NCI-H748 (cell line): ENCODE measurements at regions not wholly inside any gene's neighbourhood (a gene's known extent, or its start where the extent isn't known, plus 50 kb on each side); places are given as distances from the start of the nearest gene placed in this dataset.
"Not testable (repeated sequence)": the region's sequence is repeated elsewhere in the genome, so short reads cannot be mapped to it uniquely, and the experiment has no call there.

Experiments
- DNase-seq: peaks from one replicate; lab custom pipeline; 2025; ENCODE audit not compliant: unreplicated experiment; lab: John Stamatoyannopoulos, UW

DNA sequence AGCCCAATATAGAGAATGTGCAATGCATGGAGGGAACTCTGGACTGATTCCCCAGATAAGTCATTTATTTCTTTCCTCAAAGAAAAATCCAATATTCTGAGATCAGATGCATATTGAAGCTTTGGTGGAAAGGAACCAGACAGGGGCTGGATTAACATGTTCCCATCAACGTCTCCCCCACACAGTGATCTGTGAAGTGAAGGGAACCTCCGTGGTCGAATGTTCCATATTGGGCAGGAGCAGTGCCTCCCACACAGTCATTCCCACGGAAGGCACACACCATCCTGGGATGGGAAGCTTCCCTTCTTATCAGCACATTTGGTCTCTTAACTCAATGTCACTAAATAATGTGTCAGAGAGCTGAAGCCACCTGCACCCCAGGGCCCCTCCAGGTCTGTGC is 247.1 kb downstream of the BCL11B start:
- DNase-seq, result no peak

DNA sequence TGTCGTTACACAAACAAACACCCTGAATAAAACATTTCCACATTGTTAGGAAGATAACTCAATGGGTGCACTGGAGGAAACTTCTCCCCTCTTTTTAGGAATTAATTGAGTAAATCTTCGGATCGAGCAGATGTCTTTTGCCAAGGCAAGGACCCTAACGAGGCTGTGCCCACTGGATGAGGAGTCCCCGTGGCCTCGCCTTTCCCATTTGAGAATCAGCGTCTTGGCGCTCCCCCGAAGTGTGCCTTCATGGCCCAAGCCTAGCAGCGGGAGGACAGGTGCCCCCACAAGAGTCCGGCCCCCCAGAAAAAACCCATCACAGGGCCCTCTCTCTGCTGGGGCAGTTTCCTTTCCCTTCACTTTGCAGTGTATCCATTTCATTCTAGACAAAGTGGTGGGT is 246.6 kb downstream of the BCL11B start:
- no peak for DNase-seq

DNA sequence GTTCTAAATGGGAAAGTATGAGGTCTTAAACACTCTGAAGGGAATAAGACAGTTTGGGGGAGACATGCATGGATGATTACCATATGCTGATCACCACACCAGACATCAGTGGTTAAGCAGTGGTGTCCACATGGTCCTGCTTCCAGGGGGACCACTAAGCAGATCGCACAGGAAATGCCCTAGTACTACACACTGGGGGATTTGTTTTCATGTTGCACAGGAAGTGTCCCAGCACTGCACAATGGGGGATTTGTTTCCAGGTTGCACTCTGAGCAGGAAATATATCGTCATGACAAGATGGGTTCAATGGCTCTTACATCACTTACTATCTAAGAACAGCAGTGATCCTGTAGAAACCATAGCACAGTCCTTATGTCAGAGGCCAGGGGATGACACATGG is 245.5 kb downstream of the BCL11B start:
- DNase-seq, result peak; percentile 28

- DNase-seq, result no peak
Observed at GRCh38 chr14:99028041-99028440, 244.0 kb downstream of the BCL11B start.

DNA sequence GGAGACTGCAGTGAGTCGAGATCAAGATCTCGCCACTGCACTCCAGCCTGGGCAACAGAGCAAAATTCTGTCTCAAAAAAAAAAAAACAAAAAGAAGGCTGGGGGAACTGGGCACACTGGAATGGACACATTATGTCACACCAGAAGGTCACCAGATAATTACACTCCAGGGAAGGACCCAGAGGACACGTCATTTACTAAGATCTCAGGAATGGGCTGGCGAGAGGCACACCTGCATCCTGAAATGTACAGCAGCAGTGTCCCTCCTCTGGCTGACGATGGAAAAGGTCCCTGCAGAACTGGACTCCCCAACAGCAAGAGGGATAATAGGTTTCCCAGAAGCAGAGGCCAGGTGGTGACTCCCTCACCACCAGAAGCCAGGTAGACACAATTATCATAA is 243.5 kb downstream of the BCL11B start:
- no peak for DNase-seq

GRCh38 chr14:99029145-99029915 is 242.7 kb downstream of the BCL11B start:
- no peak for DNase-seq

GRCh38 chr14:99029916-99030305 is 242.1 kb downstream of the BCL11B start:
- no peak for DNase-seq

DNA sequence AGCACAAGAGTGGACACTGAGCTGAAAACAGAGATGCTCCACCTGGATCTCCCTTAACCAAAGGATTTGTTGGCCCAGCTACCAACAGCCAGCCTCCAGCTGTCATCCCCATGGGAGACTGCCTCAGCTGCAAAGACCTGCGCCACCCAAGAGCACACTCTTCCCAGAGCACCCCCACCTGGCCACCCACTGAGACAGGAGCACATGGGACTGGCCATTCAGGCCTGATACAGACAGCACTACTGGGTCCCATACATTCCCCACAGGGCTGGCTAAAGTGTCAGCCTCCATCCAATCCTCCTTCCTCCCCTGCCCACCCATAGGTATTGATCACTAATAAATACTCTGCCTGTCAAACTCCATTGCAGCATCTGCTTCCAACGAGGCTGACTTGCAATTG is 241.5 kb downstream of the BCL11B start:
- DNase-seq, result no peak

DNA sequence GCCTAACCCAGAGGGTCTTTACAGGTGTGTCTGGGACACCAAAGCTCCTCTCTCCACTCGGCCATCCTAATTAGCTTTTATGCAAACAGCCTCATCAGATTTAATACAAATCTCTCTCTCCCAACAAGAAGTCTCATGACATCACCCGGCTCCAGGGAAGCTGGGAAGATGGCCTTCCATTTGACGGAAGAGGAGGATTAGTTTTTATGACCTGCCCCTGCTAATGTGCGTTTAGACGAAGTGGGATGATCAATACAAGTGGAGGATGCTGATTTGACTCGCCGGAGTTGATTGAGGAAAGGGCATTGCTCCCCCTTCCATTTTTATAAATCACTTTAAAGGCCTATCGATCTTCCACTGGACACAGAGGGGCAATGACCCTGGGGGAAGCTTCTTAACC is 239.2 kb downstream of the BCL11B start:
- no peak for DNase-seq

DNA sequence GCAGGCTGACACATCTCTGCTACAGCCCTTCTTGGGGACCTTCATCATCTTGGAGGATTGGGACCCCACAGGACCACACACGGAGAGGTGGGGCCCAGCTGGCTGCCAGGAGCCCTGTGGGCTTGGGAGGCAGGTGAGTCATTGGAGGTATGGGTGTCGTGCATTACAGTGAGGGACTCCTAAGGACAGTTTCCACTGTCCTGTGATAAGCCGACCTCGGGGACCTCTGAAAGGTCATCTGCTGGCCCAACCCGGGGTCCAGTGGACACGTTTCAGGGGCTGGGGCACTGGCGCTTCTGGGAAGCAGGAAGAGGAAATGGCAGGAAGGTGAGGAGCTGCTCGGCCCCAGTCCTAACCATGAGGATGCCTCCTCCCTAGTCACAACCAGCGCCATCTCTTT is 238.0 kb downstream of the BCL11B start:
- DNase-seq, result no peak

DNA sequence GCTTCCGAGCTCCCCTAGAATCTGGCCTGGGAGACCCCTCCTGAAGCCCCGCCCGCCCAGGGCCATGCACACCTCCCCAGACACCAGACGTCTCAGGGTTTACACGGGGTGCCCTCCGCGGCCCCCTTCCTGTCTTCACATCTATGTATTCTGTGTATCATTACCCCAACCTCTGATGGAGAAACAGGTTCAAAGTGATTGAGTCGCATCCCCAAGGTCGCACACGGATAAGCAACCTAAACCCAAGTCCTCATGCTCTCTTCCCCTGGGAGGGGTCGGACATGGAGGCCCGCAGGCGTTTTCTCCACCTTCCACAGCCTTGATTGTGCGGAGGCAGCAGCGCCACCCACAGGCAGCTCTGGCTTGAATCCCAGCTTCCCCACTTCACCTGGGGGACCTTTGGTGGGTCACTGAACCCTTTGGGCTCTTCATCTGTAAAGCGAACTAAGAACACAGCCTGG is 237.3 kb downstream of the BCL11B start:
- DNase-seq, result peak; percentile 28

- DNase-seq, result no peak
Observed at GRCh38 chr14:99035268-99035667, 236.7 kb downstream of the BCL11B start.

DNA sequence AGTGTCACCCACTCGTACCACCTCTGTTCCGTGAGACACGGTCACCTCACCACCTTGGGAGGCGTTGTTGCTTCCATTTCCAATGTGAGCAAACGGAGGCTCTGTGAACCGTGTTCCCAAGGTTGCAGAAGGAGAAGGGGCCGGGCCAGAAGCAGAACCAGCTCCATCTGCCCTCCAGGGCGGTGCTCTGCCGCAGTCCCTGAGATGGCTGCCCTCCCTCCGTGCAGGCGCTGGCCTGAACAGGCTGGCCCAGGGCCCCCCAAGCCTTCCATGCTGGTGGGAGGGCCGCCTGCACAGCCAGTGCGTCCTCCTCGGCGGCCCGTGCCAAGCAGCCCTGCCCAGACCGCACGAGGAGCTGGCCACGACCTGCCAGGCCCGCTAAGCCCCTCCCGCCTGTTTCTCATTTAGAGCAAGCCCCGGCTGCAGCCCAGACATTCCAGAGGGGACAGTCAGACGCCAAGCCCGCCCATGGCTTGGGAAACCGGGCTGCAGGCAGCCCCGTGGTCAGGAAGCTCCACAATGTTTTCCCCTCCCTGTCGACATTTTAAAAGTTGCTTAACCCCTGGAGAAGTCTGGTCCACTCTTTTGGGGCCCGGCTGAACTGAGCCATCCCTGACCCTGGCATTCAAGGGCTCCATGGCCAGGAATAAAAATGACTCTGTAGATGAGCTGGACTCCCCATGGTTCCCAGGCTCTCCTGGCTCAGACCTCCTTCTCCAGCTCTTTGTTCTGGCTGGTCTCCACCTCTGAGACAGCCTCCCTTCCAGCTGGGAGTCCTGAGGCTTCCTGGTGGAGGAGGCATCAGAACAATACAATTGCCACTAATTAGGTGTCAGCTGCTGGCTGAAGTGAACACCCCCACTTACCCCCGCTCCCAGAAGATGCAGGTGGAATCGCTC is 236.0 kb downstream of the BCL11B start:
- DNase-seq, result peak; percentile 65

DNA sequence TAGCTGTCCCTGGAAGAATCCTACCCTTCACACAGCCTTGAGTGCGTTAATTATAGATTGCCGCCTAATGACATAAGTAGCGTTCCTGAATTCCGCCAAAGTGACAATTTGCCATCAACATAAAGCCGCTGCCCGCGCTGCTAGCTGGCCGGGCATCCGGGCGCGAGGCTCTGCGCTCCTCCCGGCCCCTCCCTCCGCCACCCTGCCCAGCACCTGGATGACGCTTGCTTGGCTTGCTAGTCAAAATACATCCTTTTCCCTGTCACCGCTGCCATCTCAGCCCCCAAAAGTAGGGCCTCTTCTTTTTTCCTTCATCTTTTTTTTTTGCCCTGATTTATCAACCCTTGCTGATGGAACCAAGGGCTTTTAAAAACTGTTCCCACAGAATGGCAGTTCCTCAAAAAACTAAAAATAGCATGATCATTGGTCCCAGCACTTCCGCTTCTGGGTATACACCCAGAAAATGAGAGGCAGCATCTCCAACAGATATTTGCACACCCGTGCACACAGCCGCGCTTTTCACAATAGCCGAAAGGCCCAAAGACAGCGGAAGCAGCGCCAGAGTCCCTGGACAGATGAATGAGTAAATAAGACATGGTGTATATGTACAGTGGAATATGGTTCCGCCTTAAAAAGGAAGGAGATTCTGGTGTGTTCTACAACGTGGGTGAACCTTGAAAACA is 235.2 kb downstream of the BCL11B start:
- peak; percentile 90 for DNase-seq

DNA sequence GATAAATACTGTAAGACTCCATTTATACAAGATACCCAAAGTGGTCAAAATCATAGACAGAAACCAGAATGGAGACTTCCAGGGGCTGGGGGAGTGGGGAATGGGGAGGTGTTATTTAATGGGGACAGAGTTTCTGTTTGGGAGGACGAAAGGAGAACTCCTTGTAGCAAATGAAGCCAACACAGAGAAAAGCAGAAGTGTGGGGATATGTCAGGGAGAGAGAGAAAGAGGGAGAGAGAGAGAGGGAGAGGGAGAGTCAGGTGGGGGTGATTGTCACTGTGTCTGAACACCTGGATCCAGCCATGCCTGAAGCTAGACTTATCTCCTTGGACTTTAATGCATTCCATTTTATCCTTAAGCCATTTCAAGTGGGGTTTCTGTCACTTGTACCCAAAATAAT is 234.7 kb downstream of the BCL11B start:
- not testable (repeated sequence) for DNase-seq

DNA sequence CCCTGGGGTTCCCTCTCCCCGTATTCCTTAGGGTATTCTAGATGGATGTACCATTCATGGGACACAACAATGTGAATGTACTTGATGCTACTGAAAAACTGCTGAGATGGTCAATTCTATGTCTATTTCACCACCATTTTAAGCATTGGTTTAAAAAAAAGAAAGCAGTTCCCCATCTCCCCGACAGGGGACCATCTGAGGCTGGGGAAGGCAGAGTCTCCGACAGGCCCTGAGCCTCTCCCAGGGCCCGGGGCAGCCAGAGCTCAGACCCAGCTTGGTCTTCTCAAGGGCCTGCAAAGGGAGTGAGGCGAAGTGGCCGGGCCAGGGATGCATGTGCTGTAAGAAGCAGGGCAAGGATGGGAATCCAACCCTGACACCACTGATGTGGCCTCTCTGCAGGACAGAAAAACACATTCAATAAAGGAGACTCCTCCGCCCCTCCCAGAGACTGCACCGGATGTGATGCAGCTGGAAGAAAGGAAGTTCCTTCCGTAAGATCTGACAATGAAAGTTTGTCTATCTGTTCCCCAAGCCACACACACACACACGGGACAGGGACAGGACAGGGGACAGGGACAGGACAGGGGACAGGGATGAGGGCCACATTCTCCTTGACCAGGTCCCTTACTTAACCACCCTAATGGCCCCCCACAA is 234.1 kb downstream of the BCL11B start:
- peak; percentile 15 for DNase-seq

GRCh38 chr14:99038431-99038820 is 233.6 kb downstream of the BCL11B start:
- DNase-seq, result no peak

DNA sequence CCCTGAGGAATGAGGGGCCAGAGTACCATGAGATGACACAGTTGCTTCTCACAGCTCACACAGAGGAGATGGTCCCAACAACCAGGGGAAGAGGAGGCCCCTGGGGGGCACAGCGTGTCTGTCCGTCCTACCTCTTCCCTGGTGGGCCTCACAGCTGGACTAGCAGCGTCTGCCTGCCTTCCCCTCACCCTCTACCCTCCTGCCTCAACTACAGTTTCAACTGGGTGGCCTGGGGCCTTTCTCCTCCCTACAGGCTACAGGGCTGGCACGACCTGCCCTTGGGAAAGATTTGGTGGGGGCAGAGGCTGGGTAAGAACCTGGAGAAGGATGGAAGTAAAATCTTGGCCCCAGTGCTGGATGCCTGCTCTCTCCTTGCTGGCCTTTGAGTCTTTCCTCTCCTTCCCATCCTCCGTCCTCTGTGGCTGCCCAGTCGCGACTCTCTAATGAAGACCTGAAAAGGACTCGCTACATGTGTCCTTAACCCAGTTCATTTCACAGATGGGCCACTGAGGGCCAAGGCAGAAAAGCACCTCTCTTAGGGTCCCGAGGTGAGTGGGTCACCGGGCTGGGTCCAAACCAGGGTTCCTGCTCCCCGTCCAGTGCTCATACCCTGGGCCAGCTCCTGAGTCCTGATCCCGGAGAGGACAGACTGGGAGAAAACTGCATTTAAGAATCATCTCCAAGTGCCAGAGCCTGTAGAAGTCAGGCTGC is 232.5 kb downstream of the BCL11B start:
- DNase-seq, result no peak

- DNase-seq, result no peak
Observed at GRCh38 chr14:99040052-99040451, 231.9 kb downstream of the BCL11B start.

GRCh38 chr14:99040711-99041110 is 231.3 kb downstream of the BCL11B start:
- DNase-seq, result no peak
